Osteocyte (in vitro differentiated cells): ENCODE measurements at regions not wholly inside any gene's neighbourhood (a gene's known extent, or its start where the extent isn't known, plus 50 kb on each side); places are given as distances from the start of the nearest gene placed in this dataset.

Experiments used
- DNase-seq: peaks from one replicate; pipeline ENCODE4 v3.0.0; 2021; ENCODE audit warnings: mixed read lengths; ENCODE audit not compliant: unreplicated experiment; ENCODE audit errors: extremely low spot score
- H3K27ac Mint-ChIP-seq: one replicate; pipeline ENCODE4 v1.8.0; 2021; ENCODE audit warnings: mild to moderate bottlenecking, mixed read lengths; ENCODE audit not compliant: unreplicated experiment
- H3K27me3 Mint-ChIP-seq: one replicate; pipeline ENCODE4 v1.8.0; 2021; ENCODE audit warnings: mixed read lengths; ENCODE audit not compliant: unreplicated experiment
- H3K36me3 Mint-ChIP-seq: one replicate; pipeline ENCODE4 v1.8.0; 2021; ENCODE audit warnings: mixed read lengths; ENCODE audit not compliant: unreplicated experiment
- H3K4me1 Mint-ChIP-seq: one replicate; pipeline ENCODE4 v1.8.0; 2021; ENCODE audit warnings: mixed read lengths; ENCODE audit not compliant: unreplicated experiment
- H3K4me3 Mint-ChIP-seq: one replicate; pipeline ENCODE4 v1.8.0; 2021; ENCODE audit warnings: mild to moderate bottlenecking, moderate library complexity, mixed read lengths; ENCODE audit not compliant: unreplicated experiment
- H3K9me3 Mint-ChIP-seq: one replicate; pipeline ENCODE4 v1.8.0; 2021; ENCODE audit warnings: mixed read lengths; ENCODE audit not compliant: unreplicated experiment
- CTCF ChIP-seq: fragments of 200-600 bp; sonication (generic); IDR thresholded peaks from 2 replicates; pipeline ENCODE4 v1.5.0; 2021; ENCODE audit warnings: antibody characterized with exemption, mild to moderate bottlenecking, moderate library complexity

GRCh38 chr2:106339609-106340008 is 128.6 kb downstream of the RGPD3 start:
- no peak for DNase-seq
- H3K27me3 Mint-ChIP-seq: peaks cover 2% of the 10 kb centered on the region
- H3K9me3 Mint-ChIP-seq: no peaks in the 10 kb centered on the region
- H3K36me3 Mint-ChIP-seq: no peaks in the 10 kb centered on the region
- no peak for TF ChIP-seq CTCF
- peaks cover 16% of the 10 kb centered on the region for H3K4me1 Mint-ChIP-seq
- H3K27ac Mint-ChIP-seq: no peak overlapping the region
- H3K4me3 Mint-ChIP-seq: no peak overlapping the region

GRCh38 chr2:106339132-106339531 is 129.1 kb downstream of the RGPD3 start:
- H3K27ac Mint-ChIP-seq: no peak overlapping the region
- no peak overlapping the region for H3K4me3 Mint-ChIP-seq
- no peaks in the 10 kb centered on the region for H3K36me3 Mint-ChIP-seq
- H3K9me3 Mint-ChIP-seq: no peaks in the 10 kb centered on the region
- no peak for TF ChIP-seq CTCF
- DNase-seq: no peak
- peaks cover 2% of the 10 kb centered on the region for H3K27me3 Mint-ChIP-seq
- H3K4me1 Mint-ChIP-seq: peaks cover 21% of the 10 kb centered on the region

GRCh38 chr2:106338043-106338442 is 130.2 kb downstream of the RGPD3 start:
- Mint-ChIP-seq H3K27me3 (peaks cover 2% of the 10 kb centered on the region), H3K4me1 (peaks cover 23% of the 10 kb centered on the region), H3K9me3 (no peaks in the 10 kb centered on the region), H3K36me3 (no peaks in the 10 kb centered on the region), H3K27ac (no peak overlapping the region), H3K4me3 (no peak overlapping the region)
- TF ChIP-seq CTCF: no peak
- DNase-seq: no peak

GRCh38 chr2:106336737-106337136 is 131.5 kb downstream of the RGPD3 start:
- no peak overlapping the region for H3K4me3 Mint-ChIP-seq
- peaks cover 2% of the 10 kb centered on the region for H3K27me3 Mint-ChIP-seq
- no peak for DNase-seq
- H3K27ac Mint-ChIP-seq: no peak overlapping the region
- H3K4me1 Mint-ChIP-seq: peaks cover 27% of the 10 kb centered on the region
- H3K9me3 Mint-ChIP-seq: no peaks in the 10 kb centered on the region
- no peaks in the 10 kb centered on the region for H3K36me3 Mint-ChIP-seq
- no peak for TF ChIP-seq CTCF

- Mint-ChIP-seq H3K27me3 (peaks cover 2% of the 10 kb centered on the region), H3K9me3 (no peaks in the 10 kb centered on the region), H3K27ac (no peak overlapping the region), H3K4me1 (peaks cover 28% of the 10 kb centered on the region), H3K4me3 (no peak overlapping the region), H3K36me3 (no peaks in the 10 kb centered on the region)
- no peak for TF ChIP-seq CTCF
- DNase-seq: no peak
Observed at GRCh38 chr2:106336108-106336507, 132.1 kb downstream of the RGPD3 start.
